Activated T-cell treated with anti-CD3 and anti-CD28 coated beads, Interleukin-2, amount 50 U/mL, for 24 hours (primary cell): ENCODE measurements at regions not wholly inside any gene's neighbourhood (a gene's known extent, or its start where the extent isn't known, plus 50 kb on each side); places are given as distances from the start of the nearest gene placed in this dataset.
A peak's percentile ranks its signal among the peaks of the same experiment; 100 is the strongest.
"Not testable (repeated sequence)": the region's sequence is repeated elsewhere in the genome, so short reads cannot be mapped to it uniquely, and the experiment has no call there.

Source experiments
- DNase-seq: peaks from one replicate; pipeline ENCODE4 v3.0.0-alpha.2; 2020
- H3K27ac Mint-ChIP-seq: 2 replicates; pipeline ENCODE4 v1.8.0; 2020; ENCODE audit warnings: mild to moderate bottlenecking, mixed read lengths
- H3K27me3 Mint-ChIP-seq: 2 replicates; pipeline ENCODE4 v1.8.0; 2020; ENCODE audit warnings: mixed read lengths
- H3K36me3 Mint-ChIP-seq: 2 replicates; pipeline ENCODE4 v1.8.0; 2020; ENCODE audit warnings: low read depth, mixed read lengths
- H3K4me1 Mint-ChIP-seq: 2 replicates; pipeline ENCODE4 v1.8.0; 2020; ENCODE audit warnings: low read depth, mixed read lengths
- H3K4me3 Mint-ChIP-seq: 2 replicates; pipeline ENCODE4 v1.8.0; 2020; ENCODE audit warnings: mild to moderate bottlenecking, moderate library complexity, mixed read lengths
- H3K9me3 Mint-ChIP-seq: 2 replicates; pipeline ENCODE4 v1.8.0; 2020; ENCODE audit warnings: mixed read lengths

DNA sequence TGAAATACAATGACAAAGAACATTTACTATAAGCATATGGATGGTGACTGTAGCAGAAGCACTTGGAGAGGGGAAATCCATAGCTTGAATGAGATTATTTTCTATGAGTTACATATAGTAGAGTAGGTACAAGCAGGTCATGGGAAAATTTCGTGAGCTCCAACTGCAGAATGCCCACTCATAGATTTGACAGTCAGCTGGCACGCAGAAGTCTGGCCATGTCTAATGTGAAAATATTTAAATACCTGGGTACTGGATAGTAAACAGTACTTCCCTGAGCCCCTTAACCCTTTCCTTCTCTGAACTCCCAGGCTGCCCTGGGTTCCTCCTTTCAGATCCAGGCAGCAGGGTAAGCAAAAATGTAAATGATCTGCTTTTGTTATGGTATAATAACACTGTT, 209.7 kb downstream of the OTUD1 start:
- no peaks in the 10 kb centered on the region for H3K36me3 Mint-ChIP-seq

DNA sequence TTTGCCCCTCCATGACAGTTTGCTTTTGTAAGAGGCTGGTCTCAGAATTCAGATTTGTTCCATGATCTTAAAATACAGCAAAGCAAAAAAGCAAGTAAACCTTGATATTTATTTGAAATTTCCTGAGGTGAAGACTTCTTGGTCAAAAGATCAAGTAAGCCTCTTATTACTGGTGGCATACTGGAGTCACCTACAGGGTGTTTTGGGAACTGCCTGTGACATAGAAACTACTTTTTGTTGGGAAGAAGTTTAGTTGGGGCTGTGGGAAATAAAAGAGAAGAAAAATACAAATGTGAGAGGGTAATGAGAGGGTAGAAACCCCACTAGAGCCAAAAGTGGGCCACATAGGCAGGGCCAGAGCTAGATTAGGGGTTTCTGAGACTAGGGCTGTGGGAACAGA, 217.9 kb downstream of the OTUD1 start:
- Mint-ChIP-seq H3K4me3 (no peak overlapping the region), H3K9me3 (no peaks in the 10 kb centered on the region), H3K4me1 (peaks cover 3% of the 10 kb centered on the region), H3K27ac (no peak overlapping the region), H3K36me3 (no peaks in the 10 kb centered on the region), H3K27me3 (peaks cover 10% of the 10 kb centered on the region)
- no peak for DNase-seq

More for the DNA sequence above, 209.7 kb downstream of the OTUD1 start:
- H3K4me1 Mint-ChIP-seq: peaks cover 3% of the 10 kb centered on the region
- H3K4me3 Mint-ChIP-seq: no peak overlapping the region
- DNase-seq: no peak
- peaks cover 13% of the 10 kb centered on the region for H3K27me3 Mint-ChIP-seq
- no peaks in the 10 kb centered on the region for H3K9me3 Mint-ChIP-seq
- H3K27ac Mint-ChIP-seq: no peak overlapping the region

DNA sequence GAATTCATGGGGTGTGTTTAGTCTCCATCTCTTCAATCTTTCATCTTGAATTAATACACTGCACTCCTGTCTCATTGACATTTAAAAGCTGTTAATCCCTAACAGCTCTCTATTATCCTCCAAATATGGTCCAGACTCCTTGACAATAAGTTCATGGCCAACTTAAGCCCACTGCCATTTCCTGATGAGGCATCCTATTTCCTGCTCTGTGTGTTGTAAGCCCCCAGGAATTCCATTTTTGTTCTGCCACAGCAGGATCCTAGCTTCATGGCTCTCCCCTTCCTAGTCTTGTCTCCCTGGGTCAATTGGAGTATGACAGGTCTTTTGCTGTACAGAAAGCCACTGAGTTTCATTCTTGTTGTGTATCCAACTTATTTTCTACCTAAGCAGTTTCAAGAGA, 218.8 kb downstream of the OTUD1 start:
- H3K36me3 Mint-ChIP-seq: no peaks in the 10 kb centered on the region
- no peak overlapping the region for H3K4me3 Mint-ChIP-seq
- H3K9me3 Mint-ChIP-seq: no peaks in the 10 kb centered on the region
- H3K27me3 Mint-ChIP-seq: peaks cover 10% of the 10 kb centered on the region
- H3K4me1 Mint-ChIP-seq: peaks cover 3% of the 10 kb centered on the region
- no peak overlapping the region for H3K27ac Mint-ChIP-seq
- DNase-seq: no peak

DNA sequence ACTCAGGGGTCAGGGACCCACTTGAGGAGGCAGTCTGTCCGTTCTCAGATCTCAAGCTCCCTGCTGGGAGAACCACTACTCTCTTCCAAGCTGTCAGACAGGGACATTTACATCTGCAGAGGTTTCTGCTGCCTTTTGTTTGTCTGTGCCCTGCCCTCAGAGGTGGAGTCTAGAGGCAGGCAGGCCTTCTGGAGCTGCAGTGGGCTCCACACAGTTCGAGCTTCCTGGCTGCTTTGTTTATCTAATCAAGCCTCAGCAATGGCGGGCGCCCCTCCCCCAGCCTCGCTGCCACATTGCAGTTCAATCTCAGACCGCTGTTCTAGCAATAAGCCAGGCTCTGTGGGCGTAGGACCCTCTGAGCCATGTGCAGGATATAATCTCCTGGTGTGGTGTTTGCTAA, 233.0 kb downstream of the OTUD1 start:
- not testable (repeated sequence) for H3K9me3 Mint-ChIP-seq, DNase-seq, H3K36me3 Mint-ChIP-seq, H3K4me3 Mint-ChIP-seq, H3K27ac Mint-ChIP-seq, H3K4me1 Mint-ChIP-seq
- H3K27me3 Mint-ChIP-seq: peaks cover 25% of the 10 kb centered on the region

DNA sequence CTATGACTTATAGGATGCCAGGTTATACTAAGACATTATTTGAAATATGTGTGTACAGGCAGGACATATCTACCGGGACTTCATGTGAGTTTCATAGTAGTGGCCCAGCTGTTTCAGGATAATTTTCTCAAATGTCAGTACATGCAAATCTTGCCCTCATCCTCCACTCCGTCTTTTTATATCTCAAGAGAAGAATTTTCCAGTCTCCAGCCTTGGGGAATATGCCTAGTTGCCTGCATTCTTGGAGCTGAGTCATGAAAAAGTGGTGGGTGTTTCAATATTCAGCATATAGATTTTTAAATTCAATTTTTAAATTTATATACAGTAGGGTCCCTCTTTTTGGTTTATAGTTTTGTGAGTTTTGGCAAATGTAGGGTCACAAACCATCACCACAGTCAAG, 236.7 kb downstream of the OTUD1 start:
- Mint-ChIP-seq H3K27me3 (peaks cover 38% of the 10 kb centered on the region), H3K9me3 (peaks cover 3% of the 10 kb centered on the region), H3K4me3 (no peak overlapping the region), H3K36me3 (no peaks in the 10 kb centered on the region), H3K4me1 (no peaks in the 10 kb centered on the region), H3K27ac (no peak overlapping the region)
- no peak for DNase-seq

DNA sequence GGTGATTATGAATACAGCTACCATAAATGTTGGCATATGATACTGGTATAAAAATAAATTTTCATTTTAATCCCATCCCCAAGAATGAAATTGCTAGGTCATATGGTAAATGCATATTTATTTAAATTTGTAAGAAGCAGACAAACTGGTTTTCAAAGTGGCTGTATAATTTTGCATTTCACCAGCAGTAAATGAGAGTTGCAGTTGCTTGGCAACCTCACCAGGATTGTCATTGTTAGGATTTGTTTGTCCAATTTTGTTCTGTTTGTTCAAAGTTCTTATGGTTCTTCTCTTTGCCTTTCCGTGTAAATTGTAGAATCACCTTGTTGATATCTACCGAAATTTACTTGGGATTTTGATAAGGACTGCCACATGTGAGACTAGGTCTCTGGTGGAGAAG, 237.4 kb downstream of the OTUD1 start:
- H3K4me1 Mint-ChIP-seq: no peaks in the 10 kb centered on the region
- peaks cover 5% of the 10 kb centered on the region for H3K9me3 Mint-ChIP-seq
- peaks cover 38% of the 10 kb centered on the region for H3K27me3 Mint-ChIP-seq
- no peak for DNase-seq
- H3K36me3 Mint-ChIP-seq: no peaks in the 10 kb centered on the region
- H3K27ac Mint-ChIP-seq: no peak overlapping the region
- no peak overlapping the region for H3K4me3 Mint-ChIP-seq

DNA sequence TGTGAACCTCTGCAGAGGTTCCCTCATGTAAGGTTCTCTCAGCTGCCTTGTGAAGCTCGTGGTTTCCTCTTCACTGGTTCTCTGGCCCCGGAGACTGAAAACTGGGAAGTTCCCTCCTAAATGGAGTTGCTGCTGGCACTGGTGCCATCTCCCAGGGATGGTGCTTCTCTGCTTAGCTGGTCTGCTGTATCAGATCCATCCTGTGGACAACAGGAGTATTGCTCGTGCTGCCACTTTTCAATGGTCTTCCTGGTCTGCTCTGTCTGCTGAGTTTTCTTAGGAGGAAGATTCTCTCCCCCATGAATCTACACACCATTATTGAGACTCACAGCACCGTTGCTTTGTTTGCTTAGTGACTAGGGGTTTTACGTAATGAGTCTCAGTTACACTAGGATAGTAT, 247.8 kb downstream of the OTUD1 start:
- Mint-ChIP-seq H3K9me3 (no peaks in the 10 kb centered on the region), H3K4me1 (peaks cover 4% of the 10 kb centered on the region), H3K27me3 (peaks cover 18% of the 10 kb centered on the region), H3K4me3 (no peak overlapping the region), H3K36me3 (no peaks in the 10 kb centered on the region), H3K27ac (no peak overlapping the region)
- DNase-seq: no peak

DNA sequence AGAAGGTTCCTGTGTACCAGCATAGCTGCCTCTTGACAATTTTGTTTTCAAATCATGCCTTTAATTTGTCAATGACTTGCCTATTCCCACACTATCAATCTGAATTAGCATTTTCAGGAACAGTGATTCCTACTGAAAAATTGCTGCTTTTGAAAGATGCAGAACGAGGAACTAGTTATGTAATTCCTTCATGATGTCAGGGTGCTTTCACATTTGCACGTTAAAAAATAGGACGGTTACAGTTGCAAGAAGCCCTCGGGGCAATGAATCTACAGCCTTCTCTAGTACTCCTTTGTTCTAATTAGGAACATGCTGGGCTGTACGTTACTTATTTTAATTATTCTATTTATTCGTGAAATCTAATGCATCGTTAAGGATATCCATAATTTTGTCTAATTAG, 253.9 kb downstream of the OTUD1 start:
- Mint-ChIP-seq H3K36me3 (no peaks in the 10 kb centered on the region), H3K9me3 (no peaks in the 10 kb centered on the region), H3K4me3 (no peak overlapping the region), H3K4me1 (peaks cover 16% of the 10 kb centered on the region), H3K27ac (no peak overlapping the region), H3K27me3 (peaks cover 65% of the 10 kb centered on the region)
- DNase-seq: no peak

DNA sequence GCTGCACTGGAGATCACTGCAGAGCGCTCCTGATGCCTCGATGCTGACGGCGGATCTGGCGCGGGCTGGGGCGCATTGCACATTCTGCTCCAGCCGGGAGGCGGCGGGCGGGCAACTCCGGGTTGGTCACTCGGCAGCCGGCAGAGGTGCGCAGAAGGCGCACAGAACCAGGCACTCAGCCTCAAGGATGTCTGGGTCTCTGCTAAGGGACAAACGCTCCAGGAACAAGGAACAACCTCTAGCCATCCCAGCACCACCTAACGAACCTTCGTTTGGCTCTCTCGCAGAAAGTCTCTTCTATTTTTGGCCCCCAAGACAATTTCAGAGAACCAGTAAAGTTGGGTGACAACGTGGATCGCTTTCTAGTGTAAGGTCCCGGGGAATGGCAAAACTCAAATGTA, 254.6 kb downstream of the OTUD1 start:
- no peak overlapping the region for H3K4me3 Mint-ChIP-seq
- no peaks in the 10 kb centered on the region for H3K9me3 Mint-ChIP-seq
- no peak for DNase-seq
- H3K27ac Mint-ChIP-seq: no peak overlapping the region
- no peaks in the 10 kb centered on the region for H3K36me3 Mint-ChIP-seq
- peaks cover 16% of the 10 kb centered on the region for H3K4me1 Mint-ChIP-seq
- H3K27me3 Mint-ChIP-seq: peaks cover 67% of the 10 kb centered on the region

DNA sequence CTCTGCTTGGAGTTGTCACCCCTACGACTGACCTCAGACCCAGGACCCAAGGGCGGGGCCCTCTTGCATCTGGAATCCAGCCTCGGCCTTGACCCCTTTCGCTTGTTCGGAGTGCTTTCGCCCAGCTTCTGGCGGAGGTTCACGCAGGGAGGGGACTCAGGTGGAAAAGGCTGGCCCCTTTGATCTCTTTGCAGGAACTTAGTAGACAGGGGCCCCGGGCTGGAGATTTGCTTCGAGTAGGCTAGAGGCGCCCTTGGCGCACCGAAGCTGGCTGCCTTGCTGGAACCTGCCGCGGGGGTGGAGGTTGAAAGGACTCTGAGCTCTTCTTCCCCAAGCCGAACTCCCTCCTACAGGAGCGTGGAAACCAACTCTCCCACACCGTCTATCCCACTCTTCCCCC, 255.1 kb downstream of the OTUD1 start:
- H3K36me3 Mint-ChIP-seq: no peaks in the 10 kb centered on the region

DNA sequence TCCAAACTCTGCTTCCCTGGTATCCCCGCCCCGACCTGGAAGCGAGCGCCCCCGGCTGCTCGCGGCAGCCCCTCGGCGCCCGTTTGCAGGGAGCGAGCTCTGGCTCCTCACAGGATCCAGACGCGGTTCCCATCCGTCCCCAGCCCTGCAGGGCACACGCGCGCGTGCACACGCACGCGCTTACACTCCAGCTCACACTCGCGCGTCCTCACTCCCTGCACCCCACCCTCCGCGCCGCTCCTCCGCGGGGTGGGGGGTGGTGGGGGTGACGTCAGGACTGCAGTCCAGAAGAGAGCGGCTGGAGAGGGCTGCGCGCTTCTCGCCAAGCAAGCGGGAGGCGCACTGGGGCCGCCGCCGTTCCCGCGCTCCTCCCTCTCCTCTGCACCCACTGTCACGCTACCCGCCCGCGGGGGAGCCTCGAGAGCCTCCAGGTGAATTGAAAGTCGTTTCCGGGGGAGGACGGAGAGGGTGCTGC, 255.6 kb downstream of the OTUD1 start:
- Mint-ChIP-seq H3K4me3 (peak overlapping the region; percentile 62), H3K27ac (no peak overlapping the region), H3K9me3 (no peaks in the 10 kb centered on the region), H3K36me3 (no peaks in the 10 kb centered on the region), H3K27me3 (peaks cover 64% of the 10 kb centered on the region), H3K4me1 (peaks cover 16% of the 10 kb centered on the region)
- peak; percentile 39 for DNase-seq

More for the DNA sequence above, 255.1 kb downstream of the OTUD1 start:
- peaks cover 66% of the 10 kb centered on the region for H3K27me3 Mint-ChIP-seq
- H3K9me3 Mint-ChIP-seq: no peaks in the 10 kb centered on the region
- peak; percentile 31 for DNase-seq
- peak overlapping the region; percentile 62 for H3K4me3 Mint-ChIP-seq
- no peak overlapping the region for H3K27ac Mint-ChIP-seq
- H3K4me1 Mint-ChIP-seq: peaks cover 16% of the 10 kb centered on the region

DNA sequence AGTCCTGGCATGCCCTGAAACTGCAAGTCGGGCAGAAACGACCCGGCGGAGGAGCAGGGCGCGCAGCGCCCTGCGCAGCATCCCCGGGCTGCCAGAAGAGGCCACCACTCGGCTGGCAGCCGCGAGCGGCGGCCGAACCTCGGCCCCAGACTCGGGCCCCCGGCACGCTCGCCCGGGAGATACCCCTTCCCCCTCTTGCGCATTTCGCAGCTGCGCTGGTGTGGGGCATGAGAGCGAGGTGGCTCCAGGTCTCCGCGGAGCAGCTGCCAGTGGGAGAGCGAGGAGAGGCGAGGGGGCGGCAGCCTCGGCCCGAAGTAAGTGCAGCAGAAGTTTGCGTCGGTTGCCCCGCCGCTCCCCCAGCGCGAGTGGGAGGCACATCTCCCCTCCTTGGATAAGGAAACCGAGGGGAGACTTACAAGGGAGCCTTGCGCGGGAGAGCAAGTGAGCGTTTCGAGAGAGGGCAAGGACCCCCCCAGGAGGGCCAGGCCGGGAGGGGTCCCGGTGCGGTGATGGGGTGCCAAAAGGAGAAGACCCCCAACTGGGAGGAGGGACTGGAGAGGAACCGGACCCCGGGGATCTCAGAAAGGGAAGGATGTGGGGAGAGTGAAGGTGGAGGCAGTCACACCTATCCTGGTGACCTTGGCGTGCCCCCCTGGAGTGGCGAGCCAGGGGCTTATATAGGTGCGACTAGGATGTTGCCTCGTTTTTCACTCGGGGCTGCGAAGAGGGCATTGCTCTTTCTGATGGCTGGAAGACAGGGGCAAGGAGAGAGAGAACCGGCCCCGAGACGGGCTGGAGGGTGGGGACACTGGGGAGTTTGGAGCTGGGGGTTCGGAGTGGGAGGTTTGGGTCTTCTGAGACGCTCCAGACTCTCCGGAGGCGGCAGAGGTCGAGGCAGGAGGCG, 256.3 kb downstream of the OTUD1 start:
- peak overlapping the region; percentile 62 for H3K4me3 Mint-ChIP-seq
- H3K27me3 Mint-ChIP-seq: peaks cover 61% of the 10 kb centered on the region
- H3K4me1 Mint-ChIP-seq: peaks cover 16% of the 10 kb centered on the region
- peak; percentile 39 for DNase-seq
- H3K9me3 Mint-ChIP-seq: no peaks in the 10 kb centered on the region
- H3K27ac Mint-ChIP-seq: no peak overlapping the region
- no peaks in the 10 kb centered on the region for H3K36me3 Mint-ChIP-seq

DNA sequence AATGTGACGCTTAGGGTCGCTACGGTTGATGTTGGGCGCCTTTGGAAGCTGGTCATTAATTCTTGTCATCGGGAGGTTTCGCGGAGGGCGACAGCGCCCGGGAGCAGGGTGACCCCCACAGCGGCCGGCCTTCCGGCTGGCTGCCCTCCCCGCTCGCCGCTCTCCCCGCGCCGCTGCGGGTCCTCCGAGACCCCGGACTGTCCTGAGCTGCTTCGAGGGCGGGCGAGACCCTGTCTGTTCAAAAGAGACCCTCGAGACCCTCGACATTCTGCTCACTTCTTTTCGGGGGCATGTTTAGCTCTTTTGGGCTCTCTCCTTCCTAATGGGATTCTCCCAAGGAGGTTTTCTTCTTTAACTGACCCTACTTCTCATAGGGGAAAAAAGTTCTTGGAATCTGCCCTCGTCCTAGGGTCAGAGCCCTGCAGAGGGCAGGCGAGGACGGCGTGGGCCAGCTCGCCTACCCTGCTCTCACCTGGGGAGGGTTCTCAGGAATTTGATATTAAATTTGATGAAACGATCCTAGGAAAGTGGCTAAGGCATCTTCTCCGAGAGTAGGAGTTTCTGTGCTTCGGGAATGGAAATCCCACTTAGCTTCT, 257.0 kb downstream of the OTUD1 start:
- H3K9me3 Mint-ChIP-seq: no peaks in the 10 kb centered on the region
- H3K27me3 Mint-ChIP-seq: peaks cover 61% of the 10 kb centered on the region
- no peaks in the 10 kb centered on the region for H3K36me3 Mint-ChIP-seq
- peak overlapping the region; percentile 31 for H3K4me3 Mint-ChIP-seq
- no peak overlapping the region for H3K27ac Mint-ChIP-seq
- peaks cover 16% of the 10 kb centered on the region for H3K4me1 Mint-ChIP-seq
- no peak for DNase-seq

DNA sequence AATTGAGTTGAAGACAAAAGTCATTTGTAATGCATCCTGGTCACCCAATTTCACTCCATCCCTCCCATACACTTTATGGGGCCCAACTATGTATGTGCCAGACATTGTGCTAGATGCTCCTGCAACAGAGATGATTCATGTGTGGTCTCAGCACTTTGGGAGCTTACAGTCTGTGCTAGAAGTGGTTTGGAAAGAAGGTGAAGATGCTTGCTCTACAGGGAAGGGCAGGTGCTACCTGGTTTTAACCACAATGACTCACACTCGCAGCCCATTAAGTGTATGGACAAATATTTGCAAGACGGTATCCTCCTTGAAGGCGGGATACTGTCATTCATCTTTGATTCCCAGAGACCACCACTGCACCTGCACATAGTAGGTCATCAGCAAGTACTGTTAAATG, 257.6 kb downstream of the OTUD1 start:
- Mint-ChIP-seq H3K36me3 (no peaks in the 10 kb centered on the region), H3K4me1 (peaks cover 16% of the 10 kb centered on the region), H3K9me3 (no peaks in the 10 kb centered on the region), H3K27ac (no peak overlapping the region), H3K27me3 (peaks cover 61% of the 10 kb centered on the region), H3K4me3 (no peak overlapping the region)
- DNase-seq: no peak

DNA sequence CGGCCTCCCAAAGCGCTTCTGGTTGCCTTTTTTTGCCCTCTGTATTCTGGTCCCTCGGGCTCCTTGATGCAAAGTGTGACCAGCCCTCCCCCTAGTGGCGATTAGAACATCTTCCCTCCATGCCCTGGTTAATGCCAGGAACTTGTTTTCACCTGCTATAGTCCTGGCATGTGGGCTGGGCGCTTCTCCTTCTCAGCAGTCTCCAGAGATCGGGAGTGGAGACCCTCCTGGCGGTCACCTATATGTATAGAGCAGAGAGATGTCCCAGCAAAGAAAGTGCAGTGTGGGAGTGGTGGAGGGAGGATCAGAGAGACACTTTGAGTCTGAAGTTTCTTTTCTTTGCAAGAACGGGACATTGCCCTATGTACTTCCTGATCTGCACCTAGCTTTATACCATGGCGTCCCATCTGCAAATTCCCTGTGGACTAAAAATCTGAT, 264.1 kb downstream of the OTUD1 start:
- peaks cover 3% of the 10 kb centered on the region for H3K4me1 Mint-ChIP-seq
- H3K9me3 Mint-ChIP-seq: no peaks in the 10 kb centered on the region
- DNase-seq: peak; percentile 51
- H3K4me3 Mint-ChIP-seq: no peak overlapping the region
- H3K36me3 Mint-ChIP-seq: no peaks in the 10 kb centered on the region
- H3K27ac Mint-ChIP-seq: no peak overlapping the region
- peaks cover 38% of the 10 kb centered on the region for H3K27me3 Mint-ChIP-seq
